Mesendoderm (in vitro differentiated cells): ENCODE measurements at regions not wholly inside any gene's neighbourhood (a gene's known extent, or its start where the extent isn't known, plus 50 kb on each side); places are given as distances from the start of the nearest gene placed in this dataset.
"Not testable (repeated sequence)": the region's sequence is repeated elsewhere in the genome, so short reads cannot be mapped to it uniquely, and the experiment has no call there.

ENCODE experiments used
- DNase-seq: peaks from one replicate; pipeline ENCODE4 v3.0.0; 2013
- H2AK5ac ChIP-seq: 2 replicates; pipeline ENCODE4 v1.6.1; 2013; ENCODE audit warnings: low read length, inconsistent platforms
- H2BK120ac ChIP-seq: 2 replicates; pipeline ENCODE4 v1.6.1; 2013; ENCODE audit warnings: low read depth, mild to moderate bottlenecking, low read length, moderate library complexity, mixed read lengths
- H2BK15ac ChIP-seq: replicated peaks from 2 replicates; pipeline ENCODE4 v1.6.1; 2013; ENCODE audit warnings: low read depth, mild to moderate bottlenecking, moderate library complexity
- H2BK5ac ChIP-seq: 2 replicates; pipeline ENCODE4 v1.6.1; 2013; ENCODE audit warnings: low read length, inconsistent platforms
- H3K18ac ChIP-seq: 2 replicates; pipeline ENCODE4 v1.6.1; 2013; ENCODE audit warnings: mild to moderate bottlenecking, low read length, mixed read lengths
- H3K23ac ChIP-seq: one replicate; pipeline ENCODE4 v1.6.1; 2013; ENCODE audit warnings: low read length
- H3K27ac ChIP-seq: 2 replicates; pipeline ENCODE4 v1.5.1; 2013; ENCODE audit warnings: low read depth, mild to moderate bottlenecking, inconsistent platforms, low read length, moderate library complexity
- H3K27me3 ChIP-seq: 2 replicates; pipeline ENCODE4 v1.6.1; 2013; ENCODE audit warnings: low read length, control low read depth, mild to moderate bottlenecking, inconsistent platforms; ENCODE audit not compliant: insufficient read depth, poor library complexity
- H3K36me3 ChIP-seq: 2 replicates; pipeline ENCODE4 v1.6.1; 2013; ENCODE audit warnings: low read length, inconsistent platforms; ENCODE audit not compliant: control insufficient read depth, insufficient read depth
- H3K4ac ChIP-seq: one replicate; pipeline ENCODE4 v1.6.1; 2013; ENCODE audit warnings: low read depth, mild to moderate bottlenecking, low read length, moderate library complexity
- H3K4me1 ChIP-seq: 2 replicates; pipeline ENCODE4 v1.6.1; 2013; ENCODE audit warnings: low read depth, low read length, inconsistent platforms; ENCODE audit not compliant: control insufficient read depth
- H3K4me2 ChIP-seq: 2 replicates; pipeline ENCODE4 v1.6.1; 2013; ENCODE audit warnings: low read length
- H3K4me3 ChIP-seq: 2 replicates; pipeline ENCODE4 v1.5.1; 2013; ENCODE audit warnings: mild to moderate bottlenecking, low read length
- H3K56ac ChIP-seq: one replicate; pipeline ENCODE4 v1.6.1; 2013; ENCODE audit warnings: low read length
- H3K79me1 ChIP-seq: 2 replicates; pipeline ENCODE4 v1.6.1; 2013; ENCODE audit warnings: low read length, inconsistent platforms
- H3K79me2 ChIP-seq: 2 replicates; pipeline ENCODE4 v1.6.1; 2013; ENCODE audit warnings: mild to moderate bottlenecking, low read length; ENCODE audit not compliant: control insufficient read depth, insufficient read depth
- H3K9ac ChIP-seq: 2 replicates; pipeline ENCODE4 v1.6.1; 2013; ENCODE audit warnings: low read length, inconsistent platforms
- H4K5ac ChIP-seq: one replicate; pipeline ENCODE4 v1.6.1; 2013; ENCODE audit warnings: low read length
- H4K8ac ChIP-seq: one replicate; pipeline ENCODE4 v1.6.1; 2013; ENCODE audit warnings: low read depth, mild to moderate bottlenecking, control low read depth, low read length, moderate library complexity
- WGBS: extraction: QIAGEN DNeasy Blood & Tissue Kit; methylation state at CpG from one replicate; pipeline ENCODE4 v1.1.7; 2013; ENCODE audit warnings: low lambda C conversion rate, missing lambda C conversion rate; ENCODE audit not compliant: insufficient coverage; ENCODE audit errors: extremely low coverage; 5-methylcytosine and 5-hydroxymethylcytosine counted together

DNA sequence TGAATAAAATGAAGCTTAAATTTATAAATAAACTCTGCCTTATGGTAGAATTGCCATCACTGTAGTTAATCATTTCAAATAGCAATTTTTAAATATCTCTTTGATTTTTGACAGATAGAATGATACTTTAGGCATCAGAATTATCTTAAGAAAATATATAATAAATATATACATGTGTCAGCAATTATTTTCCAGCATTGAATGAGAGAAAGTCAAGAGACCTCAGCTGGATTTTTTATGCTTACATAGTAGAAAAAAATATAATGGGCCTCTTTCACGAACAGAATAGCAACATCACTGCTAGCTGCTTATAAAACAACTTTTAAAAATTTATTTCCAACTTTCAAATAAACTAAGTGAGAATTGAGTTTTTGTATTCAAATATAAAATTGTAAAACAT, 424.0 kb upstream of the MAGEB16 start:
- H3K9ac ChIP-seq: no peak overlapping the region
- H3K27ac ChIP-seq: no peak overlapping the region
- H3K23ac ChIP-seq: no peak overlapping the region
- WGBS: no CpG with 5 or more reads among the region's 1 CpG
- H3K36me3 ChIP-seq: no peaks in the 10 kb centered on the region
- no peak overlapping the region for H3K18ac ChIP-seq
- H2BK5ac ChIP-seq: no peak overlapping the region
- H3K27me3 ChIP-seq: no peaks in the 10 kb centered on the region
- H2AK5ac ChIP-seq: no peak overlapping the region
- no peak overlapping the region for H3K56ac ChIP-seq
- no peaks in the 10 kb centered on the region for H3K4me1 ChIP-seq
- H2BK120ac ChIP-seq: no peak overlapping the region
- H3K79me1 ChIP-seq: no peaks in the 10 kb centered on the region
- no peak overlapping the region for H4K8ac ChIP-seq
- no peak overlapping the region for H2BK15ac ChIP-seq
- no peak for DNase-seq
- H3K4ac ChIP-seq: no peak overlapping the region
- H3K4me2 ChIP-seq: no peak overlapping the region
- no peaks in the 10 kb centered on the region for H3K79me2 ChIP-seq
- H3K4me3 ChIP-seq: no peak overlapping the region
- H4K5ac ChIP-seq: no peak overlapping the region

DNA sequence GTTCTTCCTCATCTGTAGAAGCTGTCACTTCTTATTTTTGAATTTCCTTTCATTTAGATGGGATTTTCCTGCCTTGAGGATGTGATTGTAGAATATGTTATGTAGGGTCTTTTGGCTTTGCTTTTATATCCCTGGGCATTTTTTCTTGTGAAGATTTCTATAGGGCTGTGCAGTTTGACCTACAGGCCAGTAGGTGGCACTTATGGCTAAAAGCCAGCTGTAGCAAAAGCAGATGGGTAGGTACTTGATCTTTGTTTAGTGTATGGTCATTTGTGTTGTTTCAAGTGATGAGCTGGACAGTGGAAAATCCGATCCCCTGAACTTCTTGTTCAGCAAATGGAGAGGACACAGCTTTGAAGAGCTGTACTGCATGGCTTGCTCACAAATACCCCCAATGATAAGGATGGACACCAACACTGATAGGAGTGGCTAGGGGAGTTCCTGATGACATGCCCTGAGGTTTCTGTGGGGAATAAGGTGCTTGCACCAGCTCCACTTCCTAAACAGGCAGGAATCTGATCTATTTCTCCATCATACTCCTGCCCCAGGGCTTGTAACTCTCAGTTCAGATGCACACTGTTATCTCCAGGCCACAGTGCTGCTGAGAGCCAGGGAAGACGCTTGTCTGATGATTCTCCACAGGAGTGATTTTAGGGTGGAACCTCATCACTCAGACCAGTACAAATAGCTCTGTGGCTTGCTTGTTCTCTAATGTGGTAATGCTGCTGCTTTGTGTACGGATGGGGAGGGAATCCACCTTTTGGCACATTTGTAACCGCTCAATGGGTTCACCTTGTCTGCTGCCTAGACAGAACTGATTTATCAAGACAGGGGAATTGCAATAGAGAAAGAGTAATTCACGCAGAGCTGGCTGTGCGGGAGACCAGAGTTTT, 417.1 kb upstream of the MAGEB16 start:
- H2AK5ac ChIP-seq: no peak overlapping the region
- WGBS: no CpG with 5 or more reads among the region's 6 CpGs
- H3K79me1 ChIP-seq: no peaks in the 10 kb centered on the region
- no peak overlapping the region for H4K5ac ChIP-seq
- H3K27me3 ChIP-seq: no peaks in the 10 kb centered on the region
- H3K56ac ChIP-seq: peak overlapping the region; percentile 30
- no peak overlapping the region for H2BK5ac ChIP-seq
- H3K4ac ChIP-seq: no peak overlapping the region
- H3K23ac ChIP-seq: no peak overlapping the region
- H3K27ac ChIP-seq: no peak overlapping the region
- no peak overlapping the region for H4K8ac ChIP-seq
- H3K36me3 ChIP-seq: no peaks in the 10 kb centered on the region
- no peak overlapping the region for H3K4me3 ChIP-seq
- H3K79me2 ChIP-seq: no peaks in the 10 kb centered on the region
- no peaks in the 10 kb centered on the region for H3K4me1 ChIP-seq
- H3K9ac ChIP-seq: no peak overlapping the region
- H2BK15ac ChIP-seq: no peak overlapping the region
- no peak overlapping the region for H3K18ac ChIP-seq
- DNase-seq: peak; percentile 44
- H2BK120ac ChIP-seq: no peak overlapping the region
- H3K4me2 ChIP-seq: no peak overlapping the region

DNA sequence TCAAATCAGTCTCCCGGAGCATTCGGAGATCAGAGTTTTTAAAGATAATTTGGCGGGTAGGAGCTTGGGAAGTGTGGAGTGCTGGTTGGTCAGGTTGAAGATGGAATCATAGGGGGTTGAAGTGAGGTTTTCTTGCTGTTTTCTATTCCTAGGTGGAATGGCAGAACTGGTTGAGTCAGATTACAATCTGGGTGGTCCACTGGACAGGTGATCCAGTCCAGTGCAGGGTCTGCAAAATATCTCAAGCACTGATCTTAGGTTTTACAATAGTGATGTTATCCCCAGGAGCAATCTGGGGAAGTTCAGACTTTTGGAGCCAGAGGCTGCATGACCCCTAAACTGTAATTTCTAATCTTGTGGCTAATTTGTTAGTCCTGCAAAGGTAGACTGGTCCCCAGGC, 416.4 kb upstream of the MAGEB16 start:
- H3K4me1 ChIP-seq, H3K4ac ChIP-seq, H3K27me3 ChIP-seq, DNase-seq, H3K79me1 ChIP-seq, H3K27ac ChIP-seq, H2BK15ac ChIP-seq, H3K9ac ChIP-seq, H2BK5ac ChIP-seq, H3K18ac ChIP-seq, H3K56ac ChIP-seq, H4K8ac ChIP-seq, H2AK5ac ChIP-seq, H3K36me3 ChIP-seq, H4K5ac ChIP-seq, H3K79me2 ChIP-seq, H3K4me3 ChIP-seq, H3K23ac ChIP-seq, H3K4me2 ChIP-seq, H2BK120ac ChIP-seq: not testable (repeated sequence)
- no CpG with 5 or more reads among the region's 3 CpGs for WGBS

DNA sequence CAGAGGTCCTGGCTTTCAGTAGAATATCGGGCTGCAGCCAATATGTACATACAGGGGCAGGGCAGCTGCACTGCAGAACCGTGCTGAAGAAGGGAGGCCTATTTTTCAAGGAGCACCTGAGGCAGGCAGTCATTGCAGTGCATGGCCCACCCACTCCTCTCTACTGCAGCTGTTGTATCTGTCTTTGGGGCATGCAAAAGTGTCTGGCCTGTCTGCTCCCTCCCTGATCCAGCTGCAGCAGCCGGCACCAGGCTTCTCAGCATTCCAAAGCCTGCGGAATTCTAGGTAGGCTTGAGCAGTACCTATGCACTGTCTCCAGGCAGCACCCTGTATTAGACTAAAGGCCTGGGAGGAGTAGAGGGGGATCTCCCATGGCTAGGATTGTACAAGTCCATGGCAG, 415.2 kb upstream of the MAGEB16 start:
- no peak overlapping the region for H2BK15ac ChIP-seq
- H3K79me2 ChIP-seq: no peaks in the 10 kb centered on the region
- H2AK5ac ChIP-seq: no peak overlapping the region
- no peak overlapping the region for H3K23ac ChIP-seq
- no peak overlapping the region for H3K9ac ChIP-seq
- DNase-seq: peak; percentile 1
- H3K79me1 ChIP-seq: no peaks in the 10 kb centered on the region
- WGBS: no CpG with 5 or more reads among the region's 4 CpGs
- no peak overlapping the region for H3K27ac ChIP-seq
- H3K36me3 ChIP-seq: no peaks in the 10 kb centered on the region
- H4K5ac ChIP-seq: no peak overlapping the region
- no peak overlapping the region for H2BK5ac ChIP-seq
- H3K56ac ChIP-seq: no peak overlapping the region
- H3K18ac ChIP-seq: no peak overlapping the region
- H3K4ac ChIP-seq: no peak overlapping the region
- no peak overlapping the region for H3K4me2 ChIP-seq
- H3K4me1 ChIP-seq: no peaks in the 10 kb centered on the region
- no peak overlapping the region for H3K4me3 ChIP-seq
- no peaks in the 10 kb centered on the region for H3K27me3 ChIP-seq
- no peak overlapping the region for H2BK120ac ChIP-seq
- no peak overlapping the region for H4K8ac ChIP-seq

DNA sequence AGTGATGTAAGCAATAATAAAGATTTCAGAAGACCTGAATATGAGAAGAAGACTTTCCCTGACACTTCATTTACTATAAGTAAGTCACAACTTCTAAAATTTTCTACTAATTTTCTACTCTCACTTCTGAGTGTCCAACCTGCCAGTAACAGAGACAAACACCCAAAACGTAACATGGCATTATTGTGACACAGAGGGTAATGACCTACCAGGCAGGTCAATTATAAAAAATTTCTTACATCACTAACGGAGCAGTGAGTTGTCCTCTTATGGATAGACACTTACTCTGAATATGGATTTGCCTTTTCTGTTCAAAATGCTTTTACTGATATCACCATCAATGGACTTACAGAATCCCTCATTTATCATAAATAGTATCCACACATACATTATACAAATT, 405.9 kb upstream of the MAGEB16 start:
- Histone ChIP-seq H3K4ac (no peak overlapping the region), H2BK15ac (no peak overlapping the region), H3K4me1 (no peaks in the 10 kb centered on the region), H3K79me1 (no peaks in the 10 kb centered on the region), H2AK5ac (no peak overlapping the region), H3K18ac (no peak overlapping the region), H3K27ac (no peak overlapping the region), H4K8ac (no peak overlapping the region), H3K9ac (no peak overlapping the region), H3K4me3 (no peak overlapping the region), H3K79me2 (no peaks in the 10 kb centered on the region), H3K4me2 (no peak overlapping the region), H3K36me3 (no peaks in the 10 kb centered on the region), H3K56ac (no peak overlapping the region), H4K5ac (no peak overlapping the region), H3K23ac (no peak overlapping the region), H2BK120ac (no peak overlapping the region), H3K27me3 (no peaks in the 10 kb centered on the region), H2BK5ac (no peak overlapping the region)
- no peak for DNase-seq
- WGBS: no CpG with 5 or more reads among the region's 2 CpGs

DNA sequence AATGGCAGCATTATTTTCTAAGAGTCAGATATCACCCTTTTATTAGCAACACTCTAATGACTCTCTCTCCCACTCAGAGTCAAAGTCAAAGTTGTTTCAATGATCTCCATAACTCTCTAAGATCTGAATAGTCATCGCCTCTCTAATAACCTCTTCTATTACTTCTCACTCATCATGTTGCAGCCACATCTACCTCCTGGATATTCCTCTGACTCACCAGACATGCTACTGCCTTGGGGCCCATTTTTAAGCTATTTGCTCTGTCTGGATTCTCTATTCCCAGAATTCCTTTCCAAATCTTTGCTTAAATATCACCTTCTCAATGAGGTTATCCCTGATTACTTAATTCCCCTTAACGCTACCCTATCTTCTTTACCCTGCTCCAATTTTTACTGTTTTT, 391.8 kb upstream of the MAGEB16 start:
- H2BK5ac ChIP-seq: no peak overlapping the region
- H2AK5ac ChIP-seq: no peak overlapping the region
- no peak overlapping the region for H3K4ac ChIP-seq
- H3K4me1 ChIP-seq: no peaks in the 10 kb centered on the region
- H3K79me1 ChIP-seq: no peaks in the 10 kb centered on the region
- no peak overlapping the region for H4K8ac ChIP-seq
- H3K18ac ChIP-seq: no peak overlapping the region
- H3K79me2 ChIP-seq: no peaks in the 10 kb centered on the region
- no peak for DNase-seq
- H4K5ac ChIP-seq: no peak overlapping the region
- no peak overlapping the region for H3K56ac ChIP-seq
- WGBS: 100% methylated on average over 1 of the region's 2 CpGs
- H3K23ac ChIP-seq: no peak overlapping the region
- H3K4me2 ChIP-seq: no peak overlapping the region
- no peaks in the 10 kb centered on the region for H3K36me3 ChIP-seq
- no peaks in the 10 kb centered on the region for H3K27me3 ChIP-seq
- no peak overlapping the region for H2BK15ac ChIP-seq
- no peak overlapping the region for H2BK120ac ChIP-seq
- H3K27ac ChIP-seq: no peak overlapping the region
- no peak overlapping the region for H3K4me3 ChIP-seq
- no peak overlapping the region for H3K9ac ChIP-seq
